H1 (cell line): ENCODE measurements at regions not wholly inside any gene's neighbourhood (a gene's known extent, or its start where the extent isn't known, plus 50 kb on each side); places are given as distances from the start of the nearest gene placed in this dataset.

Experiments used
- CTCF ChIA-PET: fragments of 300-600 bp; sonication (Branson Sonifier 250); formaldehyde crosslinking; loops from one replicate; lab custom pipeline; 2021; ENCODE audit not compliant: partially characterized antibody; lab: Charles Lee
- POLR2A ChIA-PET: fragments of 300-600 bp; sonication (Branson Sonifier 250); formaldehyde crosslinking; loops from one replicate; lab custom pipeline; 2021; ENCODE audit warnings: inconsistent platforms; ENCODE audit not compliant: partially characterized antibody; lab: Charles Lee
- DNase-seq, 2 experiments: peaks; one replicate each; pipeline versions ENCODE4 v3.0.0 to v3.0.0-alpha.2; 2010 to 2022; ENCODE audit warnings: low spot score in 2 of 2, low read depth in 1 of 2, mixed read lengths in 1 of 2
- FAIRE-seq: peaks from 2 replicates; lab custom pipeline; 2011; peaks lifted over from hg19 to GRCh38; lab: Jason Lieb, UNC
- H2AFZ ChIP-seq: 2 replicates; pipeline ENCODE4 v1.8.1; 2012; ENCODE audit warnings: low read length, inconsistent platforms
- H2AK5ac ChIP-seq: 2 replicates; pipeline ENCODE4 v1.6.1; 2013; ENCODE audit warnings: low read depth, low read length
- H2BK120ac ChIP-seq: replicated peaks from 2 replicates; pipeline ENCODE3; 2013; ENCODE audit warnings: low read depth, low read length, inconsistent platforms
- H2BK12ac ChIP-seq: 2 replicates; pipeline ENCODE4 v1.6.1; 2013; ENCODE audit warnings: low read depth, low read length
- H2BK15ac ChIP-seq: 2 replicates; pipeline ENCODE4 v1.6.1; 2013; ENCODE audit warnings: low read length
- H2BK20ac ChIP-seq: 2 replicates; pipeline ENCODE4 v1.6.1; 2013; ENCODE audit warnings: low read length
- H2BK5ac ChIP-seq: 2 replicates; pipeline ENCODE4 v1.6.1; 2013; ENCODE audit warnings: low read depth, low read length
- H3K14ac ChIP-seq: 2 replicates; pipeline ENCODE4 v1.6.1; 2013; ENCODE audit warnings: inconsistent platforms; ENCODE audit not compliant: insufficient read length
- H3K18ac ChIP-seq: 2 replicates; pipeline ENCODE4 v1.6.1; 2013; ENCODE audit warnings: low read length; ENCODE audit errors: extremely low read depth
- H3K23ac ChIP-seq: 2 replicates; pipeline ENCODE4 v1.6.1; 2013; ENCODE audit warnings: inconsistent platforms; ENCODE audit not compliant: insufficient read length
- H3K23me2 ChIP-seq: 2 replicates; pipeline ENCODE4 v1.6.1; 2013; ENCODE audit warnings: low read depth, low read length
- H3K27ac ChIP-seq: 2 replicates; pipeline ENCODE4 v1.6.1; 2011; ENCODE audit warnings: low read depth, low read length, inconsistent platforms
- H3K27me3 ChIP-seq, 4 experiments: replicated peaks in 1 of 4; 1 replicate in 1 of 4; 2 replicates in 3 of 4; pipeline versions ENCODE4 v1.6.1 to v1.8.1; 2011 to 2013; ENCODE audit warnings: low read length in 3 of 4, mild to moderate bottlenecking in 3 of 4, inconsistent platforms in 2 of 4, mixed read lengths in 2 of 4, moderate library complexity in 1 of 4; ENCODE audit not compliant: control insufficient read depth in 3 of 4, insufficient read depth in 3 of 4; ENCODE audit errors: extremely low read depth in 1 of 4
- H3K36me3 ChIP-seq, 4 experiments: 2 replicates each; pipeline versions ENCODE4 v1.6.1 to v1.8.1; 2011 to 2013; ENCODE audit warnings: mild to moderate bottlenecking in 4 of 4, low read length in 3 of 4, moderate library complexity in 2 of 4, control low read depth in 1 of 4, inconsistent platforms in 1 of 4; ENCODE audit not compliant: insufficient read depth in 4 of 4, control insufficient read depth in 2 of 4
- H3K4ac ChIP-seq: replicated peaks from 2 replicates; pipeline ENCODE3; 2013; ENCODE audit warnings: low read length, low read depth, mixed read lengths, inconsistent platforms; ENCODE audit not compliant: insufficient read length
- H3K4me1 ChIP-seq, 4 experiments: replicated peaks in 1 of 4; 1 replicate in 1 of 4; 2 replicates in 3 of 4; pipeline versions ENCODE4 v1.6.1 to v1.8.1; 2011 to 2013; ENCODE audit warnings: low read length in 3 of 4, inconsistent platforms in 2 of 4, mixed read lengths in 1 of 4; ENCODE audit not compliant: insufficient read depth in 4 of 4, control insufficient read depth in 3 of 4
- H3K4me2 ChIP-seq, 2 experiments: 2 replicates each; pipeline versions ENCODE4 v1.6.1 to v1.8.1; 2011 to 2013; ENCODE audit warnings: low read depth in 2 of 2, low read length in 2 of 2, control low read depth in 1 of 2, inconsistent platforms in 1 of 2, mild to moderate bottlenecking in 1 of 2; ENCODE audit not compliant: insufficient read depth in 1 of 2
- H3K4me3 ChIP-seq, 4 experiments: fragments of 200-600, 300-600 bp in 1 of 4; sonication (generic), shearing (Covaris generic), sonication (Bioruptor Twin) in 1 of 4; 2 replicates each; pipeline versions ENCODE4 v1.5.1 to v1.8.1; 2011 to 2016; ENCODE audit warnings: low read length in 4 of 4, low read depth in 3 of 4, control low read depth in 2 of 4, inconsistent platforms in 2 of 4, mild to moderate bottlenecking in 2 of 4, mixed read lengths in 1 of 4, moderate library complexity in 1 of 4; ENCODE audit not compliant: insufficient read depth in 2 of 4; ENCODE audit errors: extremely low read depth in 1 of 4
- H3K56ac ChIP-seq: replicated peaks from 2 replicates; pipeline ENCODE3; 2013; ENCODE audit warnings: low read depth, mild to moderate bottlenecking, mixed read lengths, low read length, inconsistent platforms; ENCODE audit not compliant: insufficient read length
- H3K79me1 ChIP-seq: 2 replicates; pipeline ENCODE4 v1.6.1; 2013; ENCODE audit warnings: low read depth, low read length, control low read depth
- H3K79me2 ChIP-seq, 2 experiments: 2 replicates each; pipeline versions ENCODE4 v1.6.1 to v1.8.1; 2012 to 2013; ENCODE audit warnings: low read length in 2 of 2, mild to moderate bottlenecking in 2 of 2, inconsistent platforms in 1 of 2; ENCODE audit not compliant: insufficient read depth in 2 of 2, control insufficient read depth in 1 of 2
- H3K9ac ChIP-seq, 4 experiments: replicated peaks in 1 of 4; 1 replicate in 1 of 4; 2 replicates in 3 of 4; pipeline versions ENCODE4 v1.6.1 to v1.8.1; 2011 to 2013; ENCODE audit warnings: low read depth in 3 of 4, low read length in 3 of 4, control low read depth in 2 of 4, mild to moderate bottlenecking in 2 of 4, moderate library complexity in 2 of 4, inconsistent platforms in 1 of 4; ENCODE audit errors: extremely low read depth in 1 of 4
- H3K9me3 ChIP-seq, 2 experiments: 2 replicates each; pipeline versions ENCODE4 v1.6.1 to v1.8.1; 2012 to 2013; ENCODE audit warnings: mild to moderate bottlenecking in 2 of 2, moderate library complexity in 2 of 2, control low read depth in 1 of 2, inconsistent platforms in 1 of 2, low read depth in 1 of 2, low read length in 1 of 2, mixed read lengths in 1 of 2; ENCODE audit not compliant: insufficient read depth in 2 of 2
- H4K20me1 ChIP-seq, 2 experiments: replicated peaks in 1 of 2; 2 replicates each; pipeline versions ENCODE3 to v1.8.1; 2011 to 2013; ENCODE audit warnings: inconsistent platforms in 2 of 2, low read length in 2 of 2, mild to moderate bottlenecking in 1 of 2; ENCODE audit not compliant: insufficient read depth in 2 of 2, control insufficient read depth in 1 of 2
- H4K5ac ChIP-seq: 2 replicates; pipeline ENCODE4 v1.6.1; 2013; ENCODE audit warnings: low read length, low read depth, mixed read lengths, inconsistent platforms; ENCODE audit not compliant: insufficient read length
- H4K8ac ChIP-seq: 2 replicates; pipeline ENCODE4 v1.8.0; 2013; ENCODE audit warnings: mild to moderate bottlenecking, moderate library complexity, low read length, inconsistent platforms; ENCODE audit not compliant: insufficient read depth; ENCODE audit errors: extremely low read depth
- H4K91ac ChIP-seq: replicated peaks from 2 replicates; pipeline ENCODE3; 2013; ENCODE audit warnings: low read length, mixed read lengths, inconsistent platforms; ENCODE audit not compliant: insufficient read length
- BCL11A ChIP-seq, 2 experiments: IDR thresholded peaks; one replicate each; pipeline ENCODE4 v1.6.1; 2011; ENCODE audit warnings: low read depth in 2 of 2, low read length in 2 of 2, mild to moderate bottlenecking in 2 of 2
- WGBS, 2 experiments: shearing (Covaris generic) in 1 of 2; methylation state at CpG; one replicate each; pipeline versions ENCODE4 v1.1.6 to v1.1.7; 2013 to 2015; ENCODE audit warnings: low lambda C conversion rate in 2 of 2, mixed read lengths in 2 of 2, inconsistent platforms in 1 of 2, low coverage in 1 of 2, missing lambda C conversion rate in 1 of 2; ENCODE audit not compliant: insufficient replicate concordance in 2 of 2, insufficient coverage in 1 of 2, insufficient read length in 1 of 2; ENCODE audit errors: extremely low coverage in 1 of 2, missing lambda C conversion rate in 1 of 2; 5-methylcytosine and 5-hydroxymethylcytosine counted together

DNA sequence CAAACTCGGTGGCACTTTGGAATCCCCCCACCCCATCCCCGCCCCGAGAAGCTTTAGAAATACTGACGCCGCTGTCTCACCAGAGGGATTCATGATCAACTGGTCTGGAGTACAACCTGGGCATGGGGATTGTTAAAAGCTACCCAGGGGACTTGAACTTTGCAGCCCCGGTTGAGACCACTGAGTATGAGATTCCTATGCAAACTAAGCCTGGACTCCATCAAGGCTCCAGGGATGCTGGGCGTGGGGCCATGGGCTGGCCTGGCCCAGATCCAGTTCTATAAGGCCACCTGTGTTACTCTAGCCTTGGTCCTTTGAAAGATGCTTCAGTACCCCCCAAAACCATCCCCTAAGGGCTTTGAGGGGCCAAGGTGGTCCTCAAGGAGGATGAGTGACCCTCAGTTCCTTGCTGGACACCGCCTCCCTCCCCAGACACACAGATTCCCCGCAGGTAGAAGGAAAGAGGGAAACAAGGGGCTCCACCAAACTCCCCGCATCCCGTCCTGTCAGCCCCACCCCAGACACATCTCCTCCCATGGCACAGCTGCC lies 68.5 kb downstream of the MRPL36 start:
- no peaks in the 10 kb centered on the region for H3K36me3 ChIP-seq
- no peak overlapping the region for H2BK5ac ChIP-seq
- no peak overlapping the region for H2AFZ ChIP-seq
- DNase-seq, result peak in 1 of 2 experiments; percentile 24
- H4K20me1 ChIP-seq, result no peaks in the 10 kb centered on the region
- H2BK120ac ChIP-seq, result no peak overlapping the region
- no peak overlapping the region for H3K14ac ChIP-seq
- H3K4me2 ChIP-seq, result no peak overlapping the region
- H4K91ac ChIP-seq, result no peak overlapping the region
- WGBS, 2 experiments, result 85% methylated on average over 11 of the region's 11 CpGs; no CpG with 5 or more reads in 1 of the 2 experiments
- FAIRE-seq, result no peak
- no peak overlapping the region for H2BK15ac ChIP-seq
- H4K5ac ChIP-seq, result no peak overlapping the region
- no peak overlapping the region for H3K18ac ChIP-seq
- ChIA-PET CTCF (interaction anchor here (1.0 kb wide), 1 partner anchor 11 kb away, joined by 3 read pairs; no protein-coding TSS in a partner anchor), POLR2A (no interaction called here)
- no peak overlapping the region for H3K23ac ChIP-seq
- H3K79me2 ChIP-seq, result no peaks in the 10 kb centered on the region
- no peak overlapping the region; the same call in 1 of the 2 replicates for H4K8ac ChIP-seq
- peaks cover 0 to 4% (median 0%) of the 10 kb centered on the region in 4 experiments; a peak in 1 of 7 replicates for H3K27me3 ChIP-seq
- H3K4me1 ChIP-seq, result peaks cover 0 to 2% (median under 1%) of the 10 kb centered on the region in 4 experiments; a peak in 2 of 7 replicates
- no peak overlapping the region for H3K9ac ChIP-seq
- no peaks in the 10 kb centered on the region for H3K23me2 ChIP-seq
- no peak overlapping the region for H3K4ac ChIP-seq
- H3K56ac ChIP-seq, result no peak overlapping the region
- H3K79me1 ChIP-seq, result no peaks in the 10 kb centered on the region
- no peak overlapping the region for H2BK20ac ChIP-seq
- H3K9me3 ChIP-seq, result no peaks in the 10 kb centered on the region
- no peak overlapping the region for H2AK5ac ChIP-seq
- no peak overlapping the region for H3K27ac ChIP-seq
- no peak overlapping the region for H3K4me3 ChIP-seq
- H2BK12ac ChIP-seq, result no peak overlapping the region
- TF ChIP-seq BCL11A (IDR thresholded peaks at IDR 0.05; ENCODE audit: low read depth in 2 of 2, low read length in 2 of 2), result no peak
